Uterus (tissue), 2 donors: ENCODE measurements at regions not wholly inside any gene's neighbourhood (a gene's known extent, or its start where the extent isn't known, plus 50 kb on each side); places are given as distances from the start of the nearest gene placed in this dataset.

ENCODE experiments used
- CTCF ChIP-seq, 4 experiments: fragments of 200-600 bp in 2 of 4; fragments of 450-650 bp in 2 of 4; sonication (generic) in 2 of 4; IDR thresholded peaks; one replicate each; pipeline ENCODE4 v1.5.1; 2016 to 2019; ENCODE audit warnings: antibody characterized with exemption in 4 of 4, mild to moderate bottlenecking in 2 of 4, moderate library complexity in 1 of 4
- POLR2A ChIP-seq, 2 donors: fragments of 450-650 bp; IDR thresholded peaks; one replicate each; pipeline ENCODE4 v1.6.1; 2016; ENCODE audit warnings: antibody characterized with exemption in 2 of 2, mild to moderate bottlenecking in 1 of 2, moderate library complexity in 1 of 2

- TF ChIP-seq CTCF (IDR thresholded peaks at IDR 0.05) (no peak), POLR2A (IDR thresholded peaks at IDR 0.05) (no peak)
Observed at GRCh38 chr2:235382601-235383000, 111.2 kb upstream of the AGAP1 start.
